Nephron progenitor cell (in vitro differentiated cells): ENCODE measurements at regions not wholly inside any gene's neighbourhood (a gene's known extent, or its start where the extent isn't known, plus 50 kb on each side); places are given as distances from the start of the nearest gene placed in this dataset.

Experiments used
- DNase-seq: peaks from one replicate; pipeline ENCODE4 v3.0.0; 2021
- H3K27ac Mint-ChIP-seq: 2 replicates; pipeline ENCODE4 v1.8.0; 2021; ENCODE audit warnings: mild to moderate bottlenecking, moderate library complexity, mixed read lengths
- H3K27me3 Mint-ChIP-seq: 2 replicates; pipeline ENCODE4 v1.8.0; 2021; ENCODE audit warnings: mild to moderate bottlenecking, low read depth, mixed read lengths; ENCODE audit not compliant: poor library complexity
- H3K36me3 Mint-ChIP-seq: 2 replicates; pipeline ENCODE4 v1.8.0; 2021; ENCODE audit warnings: low read depth, mixed read lengths
- H3K4me1 Mint-ChIP-seq: 2 replicates; pipeline ENCODE4 v1.8.0; 2021; ENCODE audit warnings: mixed read lengths
- H3K4me3 Mint-ChIP-seq: 2 replicates; pipeline ENCODE4 v1.8.0; 2021; ENCODE audit warnings: mild to moderate bottlenecking, moderate library complexity, mixed read lengths
- H3K9me3 Mint-ChIP-seq: 2 replicates; pipeline ENCODE4 v1.8.0; 2021; ENCODE audit warnings: mild to moderate bottlenecking, moderate library complexity, mixed read lengths
- CTCF ChIP-seq: fragments of 200-600 bp; sonication (generic); IDR thresholded peaks from 2 replicates; pipeline ENCODE4 v1.5.0; 2021; ENCODE audit warnings: antibody characterized with exemption

- no peaks in the 10 kb centered on the region for H3K36me3 Mint-ChIP-seq
- no peak overlapping the region for H3K4me3 Mint-ChIP-seq
- no peaks in the 10 kb centered on the region for H3K27me3 Mint-ChIP-seq
- H3K4me1 Mint-ChIP-seq, result no peaks in the 10 kb centered on the region
- peaks cover 6% of the 10 kb centered on the region for H3K9me3 Mint-ChIP-seq
- no peak overlapping the region for H3K27ac Mint-ChIP-seq
- TF ChIP-seq CTCF, result no peak
- DNase-seq, result no peak
Observed at GRCh38 chr7:13321316-13321715, 633.9 kb downstream of the ARL4A start.

- no peaks in the 10 kb centered on the region for H3K4me1 Mint-ChIP-seq
- H3K4me3 Mint-ChIP-seq, result no peak overlapping the region
- no peak overlapping the region for H3K27ac Mint-ChIP-seq
- no peaks in the 10 kb centered on the region for H3K27me3 Mint-ChIP-seq
- TF ChIP-seq CTCF, result no peak
- DNase-seq, result no peak
- no peaks in the 10 kb centered on the region for H3K36me3 Mint-ChIP-seq
- H3K9me3 Mint-ChIP-seq, result peaks cover 10% of the 10 kb centered on the region
Observed at GRCh38 chr7:13322126-13322525, 634.7 kb downstream of the ARL4A start.

GRCh38 chr7:13327669-13328068, 640.2 kb downstream of the ARL4A start:
- Mint-ChIP-seq H3K27ac (no peak overlapping the region), H3K36me3 (no peaks in the 10 kb centered on the region), H3K27me3 (peaks cover 3% of the 10 kb centered on the region), H3K9me3 (peaks cover 10% of the 10 kb centered on the region), H3K4me1 (no peaks in the 10 kb centered on the region), H3K4me3 (no peak overlapping the region)
- no peak for DNase-seq
- no peak for TF ChIP-seq CTCF

- Mint-ChIP-seq H3K36me3 (no peaks in the 10 kb centered on the region), H3K4me3 (no peak overlapping the region), H3K4me1 (no peaks in the 10 kb centered on the region), H3K9me3 (no peaks in the 10 kb centered on the region), H3K27ac (no peak overlapping the region), H3K27me3 (peaks cover 5% of the 10 kb centered on the region)
- DNase-seq, result no peak
- no peak for TF ChIP-seq CTCF
Observed at GRCh38 chr7:13333371-13333770, 645.9 kb downstream of the ARL4A start.

GRCh38 chr7:13336227-13336626, 648.8 kb downstream of the ARL4A start:
- no peak overlapping the region for H3K4me3 Mint-ChIP-seq
- H3K36me3 Mint-ChIP-seq, result no peaks in the 10 kb centered on the region
- H3K4me1 Mint-ChIP-seq, result no peaks in the 10 kb centered on the region
- no peak for DNase-seq
- H3K27me3 Mint-ChIP-seq, result peaks cover 5% of the 10 kb centered on the region
- H3K9me3 Mint-ChIP-seq, result no peaks in the 10 kb centered on the region
- no peak overlapping the region for H3K27ac Mint-ChIP-seq
- no peak for TF ChIP-seq CTCF

- H3K27me3 Mint-ChIP-seq, result no peaks in the 10 kb centered on the region
- no peaks in the 10 kb centered on the region for H3K4me1 Mint-ChIP-seq
- DNase-seq, result no peak
- no peak for TF ChIP-seq CTCF
- H3K9me3 Mint-ChIP-seq, result no peaks in the 10 kb centered on the region
- H3K4me3 Mint-ChIP-seq, result no peak overlapping the region
- H3K27ac Mint-ChIP-seq, result no peak overlapping the region
- H3K36me3 Mint-ChIP-seq, result no peaks in the 10 kb centered on the region
Observed at GRCh38 chr7:13352677-13353076, 636.8 kb downstream of the ETV1 start.
